Fibroblast of the aortic adventitia (primary cell): ENCODE measurements at regions not wholly inside any gene's neighbourhood (a gene's known extent, or its start where the extent isn't known, plus 50 kb on each side); places are given as distances from the start of the nearest gene placed in this dataset.

Experiments used
- DNase-seq: peaks from one replicate; pipeline ENCODE4 v3.0.0-alpha.2; 2010; ENCODE audit warnings: low read depth
- H3K4me3 ChIP-seq: 2 replicates; pipeline ENCODE4 v1.5.1; 2011; ENCODE audit warnings: low read depth, mild to moderate bottlenecking, control low read depth, low read length, moderate library complexity
- CTCF ChIP-seq: IDR thresholded peaks from 2 replicates; pipeline ENCODE4 v1.5.1; 2011; ENCODE audit warnings: mild to moderate bottlenecking, low read length, control low read depth, inconsistent platforms; ENCODE audit not compliant: insufficient read depth

- no peak overlapping the region for H3K4me3 ChIP-seq
- TF ChIP-seq CTCF = no peak
- DNase-seq = no peak
Observed at GRCh38 chrX:1034717-1035116, 177.7 kb downstream of the CRLF2 start.

GRCh38 chrX:1031521-1032430 lies 180.7 kb downstream of the CRLF2 start:
- no peak overlapping the region for H3K4me3 ChIP-seq
- DNase-seq = no peak
- TF ChIP-seq CTCF = no peak

- no peak for DNase-seq
- no peak for TF ChIP-seq CTCF
- no peak overlapping the region for H3K4me3 ChIP-seq
Observed at GRCh38 chrX:1029494-1029893, 183.0 kb downstream of the CRLF2 start.

- no peak for TF ChIP-seq CTCF
- DNase-seq = no peak
- no peak overlapping the region for H3K4me3 ChIP-seq
Observed at GRCh38 chrX:1027680-1028079, 184.8 kb downstream of the CRLF2 start.

- TF ChIP-seq CTCF = no peak
- no peak overlapping the region for H3K4me3 ChIP-seq
- no peak for DNase-seq
Observed at GRCh38 chrX:1027133-1027532, 185.3 kb downstream of the CRLF2 start.

- no peak for TF ChIP-seq CTCF
- no peak for DNase-seq
- no peak overlapping the region for H3K4me3 ChIP-seq
Observed at GRCh38 chrX:1026263-1027015, 186.0 kb downstream of the CRLF2 start.
